ENCODE measurements at regions not wholly inside any gene's neighbourhood (a gene's known extent, or its start where the extent isn't known, plus 50 kb on each side); places are given as distances from the start of the nearest gene placed in this dataset.

- in situ Hi-C loops (cut with MboI; ENCODE audit: low pct_unique_long_range_greater_than_20kb, low sequenced_read_pairs, unreplicated experiment): no loop called here
Measured at GRCh38 chr3:13195374-13195773, 122.1 kb upstream of the IQSEC1 start.

GRCh38 chr3:13194285-13195209 lies 121.3 kb upstream of the IQSEC1 start:
- no peak for DNase-seq (ENCODE audit: low spot score)
- TF ChIP-seq, protein P1, sequence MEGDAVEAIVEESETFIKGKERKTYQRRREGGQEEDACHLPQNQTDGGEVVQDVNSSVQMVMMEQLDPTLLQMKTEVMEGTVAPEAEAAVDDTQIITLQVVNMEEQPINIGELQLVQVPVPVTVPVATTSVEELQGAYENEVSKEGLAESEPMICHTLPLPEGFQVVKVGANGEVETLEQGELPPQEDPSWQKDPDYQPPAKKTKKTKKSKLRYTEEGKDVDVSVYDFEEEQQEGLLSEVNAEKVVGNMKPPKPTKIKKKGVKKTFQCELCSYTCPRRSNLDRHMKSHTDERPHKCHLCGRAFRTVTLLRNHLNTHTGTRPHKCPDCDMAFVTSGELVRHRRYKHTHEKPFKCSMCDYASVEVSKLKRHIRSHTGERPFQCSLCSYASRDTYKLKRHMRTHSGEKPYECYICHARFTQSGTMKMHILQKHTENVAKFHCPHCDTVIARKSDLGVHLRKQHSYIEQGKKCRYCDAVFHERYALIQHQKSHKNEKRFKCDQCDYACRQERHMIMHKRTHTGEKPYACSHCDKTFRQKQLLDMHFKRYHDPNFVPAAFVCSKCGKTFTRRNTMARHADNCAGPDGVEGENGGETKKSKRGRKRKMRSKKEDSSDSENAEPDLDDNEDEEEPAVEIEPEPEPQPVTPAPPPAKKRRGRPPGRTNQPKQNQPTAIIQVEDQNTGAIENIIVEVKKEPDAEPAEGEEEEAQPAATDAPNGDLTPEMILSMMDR (IDR thresholded peaks at IDR 0.05; ENCODE audit: extremely low read depth, insufficient read depth, missing control alignments): no peak
- in situ Hi-C loops (cut with MboI; ENCODE audit: low pct_unique_long_range_greater_than_20kb, low sequenced_read_pairs, unreplicated experiment): no loop called here

More at GRCh38 chr3:13195374-13195773, 122.1 kb upstream of the IQSEC1 start:
- no peak for DNase-seq (ENCODE audit: low spot score)
- TF ChIP-seq, protein P1 (IDR thresholded peaks at IDR 0.05; ENCODE audit: extremely low read depth, insufficient read depth, missing control alignments): no peak

DNA sequence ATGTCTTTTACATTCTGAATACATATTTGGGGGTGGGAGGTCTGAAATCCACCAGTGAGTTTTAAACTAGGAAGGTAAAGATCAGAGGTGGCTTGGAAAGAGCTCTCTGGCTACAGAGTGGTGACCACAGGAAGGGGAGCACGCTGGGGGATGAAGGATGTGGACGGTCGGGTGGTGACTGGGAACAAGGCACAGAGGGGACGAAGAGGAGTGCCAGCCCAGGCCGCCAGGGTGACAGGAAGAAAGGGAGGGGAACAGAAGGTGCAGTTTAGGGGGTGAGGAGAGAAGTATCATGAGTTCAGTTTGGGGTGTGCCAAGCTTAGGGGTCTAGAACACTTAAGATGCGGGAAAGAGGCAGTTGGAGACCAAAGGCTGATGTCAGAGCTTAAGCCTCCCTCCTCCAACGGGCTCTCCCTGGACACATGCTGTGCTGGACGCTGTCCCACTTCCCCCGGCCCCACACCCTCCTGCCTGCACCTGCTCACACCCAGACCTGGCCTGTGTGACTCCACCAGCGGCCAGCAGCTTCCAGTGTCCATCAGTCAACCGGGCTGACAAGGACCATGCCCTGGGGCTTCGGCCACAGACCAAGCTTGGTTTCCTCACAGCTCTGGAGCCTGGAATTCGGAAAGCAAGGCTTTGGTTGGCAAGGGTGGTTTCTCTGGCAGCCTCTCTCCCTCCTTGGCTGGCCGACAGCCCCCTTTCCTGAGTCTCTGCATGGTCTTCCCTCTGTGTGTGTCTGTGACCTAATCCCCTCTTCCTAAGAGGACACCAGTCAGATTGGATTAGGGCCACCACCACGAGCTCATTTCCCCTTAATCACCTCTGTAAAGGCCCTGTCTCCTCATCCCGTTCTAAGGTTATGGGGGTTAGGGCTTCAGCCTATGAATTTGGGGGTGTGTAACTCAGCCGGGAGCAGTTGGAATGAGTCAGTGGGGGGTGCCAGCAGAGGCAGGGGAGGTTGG lies 120.4 kb upstream of the IQSEC1 start:
- DNase-seq (ENCODE audit: low spot score): no peak
- TF ChIP-seq, protein P1 (IDR thresholded peaks at IDR 0.05; ENCODE audit: extremely low read depth, insufficient read depth, missing control alignments): no peak
- in situ Hi-C loops (cut with MboI; ENCODE audit: low pct_unique_long_range_greater_than_20kb, low sequenced_read_pairs, unreplicated experiment): no loop called here

DNA sequence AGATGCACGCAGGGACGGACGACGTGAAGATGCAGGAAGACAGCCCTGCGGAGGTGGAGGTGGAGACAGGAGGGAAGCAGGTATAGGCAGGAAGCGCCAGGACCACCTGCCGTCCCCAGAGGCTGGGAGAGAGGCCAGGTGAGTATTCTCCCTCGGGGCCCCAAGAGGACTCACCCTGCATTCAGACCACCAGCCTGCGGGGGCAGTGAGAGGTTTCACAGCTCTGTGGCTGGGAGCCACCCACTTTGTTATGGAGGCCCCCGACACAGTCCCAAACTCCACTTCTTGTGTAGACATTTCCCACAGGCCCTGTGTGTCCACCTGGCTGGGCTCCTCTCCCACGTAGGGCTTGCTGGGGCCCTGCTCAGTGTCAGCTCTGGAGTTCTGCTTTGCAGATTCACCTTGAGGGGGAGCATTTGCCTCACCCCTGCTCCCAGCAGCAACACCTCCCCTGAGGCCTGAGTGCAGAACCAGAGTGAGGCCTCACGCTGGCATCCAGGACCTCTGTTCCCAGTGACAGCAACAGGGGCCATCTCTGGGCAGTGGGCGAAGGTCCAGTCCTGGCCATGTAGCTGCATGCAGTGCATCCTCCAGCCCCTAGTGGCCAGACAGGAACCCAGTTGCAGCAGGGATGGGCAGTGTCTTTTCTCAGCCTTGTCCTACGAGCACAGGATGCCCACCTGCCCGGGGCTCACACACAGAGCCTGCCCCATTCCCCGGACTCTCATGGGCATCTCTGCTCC lies 119.4 kb upstream of the IQSEC1 start:
- TF ChIP-seq, protein P1 (IDR thresholded peaks at IDR 0.05; ENCODE audit: extremely low read depth, insufficient read depth, missing control alignments): no peak
- no peak for DNase-seq (ENCODE audit: low spot score)

DNA sequence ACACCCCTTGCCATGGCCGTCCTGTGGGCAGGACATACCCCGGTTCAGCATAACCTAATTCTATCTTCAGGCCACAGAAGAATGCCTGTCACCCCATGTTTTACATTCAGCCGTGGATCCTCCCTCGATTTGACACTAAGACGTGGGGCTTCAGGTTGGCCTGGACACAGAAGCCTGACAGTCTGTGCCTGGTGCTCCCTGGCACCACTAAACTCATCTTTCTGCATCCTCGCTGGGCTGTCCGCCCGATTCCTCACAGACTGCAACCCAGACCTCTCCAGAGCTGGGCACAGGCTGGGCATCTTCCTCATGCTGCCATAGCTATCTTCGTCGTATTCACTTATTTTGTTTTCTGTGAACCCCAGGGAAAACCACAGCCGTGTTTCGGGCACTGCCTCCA lies 117.8 kb upstream of the IQSEC1 start:
- no peak for DNase-seq (ENCODE audit: low spot score)
- TF ChIP-seq, protein P1 (IDR thresholded peaks at IDR 0.05; ENCODE audit: extremely low read depth, insufficient read depth, missing control alignments): no peak
- in situ Hi-C loops (cut with MboI; ENCODE audit: low pct_unique_long_range_greater_than_20kb, low sequenced_read_pairs, unreplicated experiment): no loop called here

More for the DNA sequence above, 119.4 kb upstream of the IQSEC1 start:
- in situ Hi-C loops (cut with MboI; ENCODE audit: low pct_unique_long_range_greater_than_20kb, low sequenced_read_pairs, unreplicated experiment): no loop called here

DNA sequence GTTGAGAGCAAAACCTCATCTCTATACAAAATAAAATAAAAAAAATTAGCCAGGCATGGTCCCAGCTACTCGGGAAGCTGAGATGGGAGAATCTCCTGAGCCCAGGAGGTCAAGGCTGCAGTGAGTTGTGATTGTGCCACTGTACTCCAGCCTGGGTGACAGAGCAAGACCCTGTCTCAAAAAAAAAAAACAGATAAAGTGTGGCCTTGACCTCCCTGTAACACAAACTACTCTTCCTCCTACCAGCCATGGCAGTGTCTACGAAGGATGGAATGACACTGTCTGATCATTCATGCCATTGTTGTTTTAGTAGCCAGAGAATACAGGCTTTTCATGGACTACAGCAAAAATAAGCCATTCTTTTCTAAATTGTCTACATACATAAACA lies 117.1 kb upstream of the IQSEC1 start:
- DNase-seq (ENCODE audit: low spot score): no peak
- in situ Hi-C loops (cut with MboI; ENCODE audit: low pct_unique_long_range_greater_than_20kb, low sequenced_read_pairs, unreplicated experiment): no loop called here
- TF ChIP-seq, protein P1 (IDR thresholded peaks at IDR 0.05; ENCODE audit: extremely low read depth, insufficient read depth, missing control alignments): no peak
